Mammary epithelial cell (primary cell): ENCODE measurements at regions not wholly inside any gene's neighbourhood (a gene's known extent, or its start where the extent isn't known, plus 50 kb on each side); places are given as distances from the start of the nearest gene placed in this dataset.

Experiments
- CTCF ChIP-seq, 2 donors: IDR thresholded peaks in 1 of 2; conservative IDR thresholded peaks in 1 of 2; 2 replicates each; pipeline ENCODE4 v1.5.1; 2011 to 2012; ENCODE audit warnings: inconsistent platforms in 2 of 2, low read length in 2 of 2, mild to moderate bottlenecking in 2 of 2, control low read depth in 1 of 2, low read depth in 1 of 2; ENCODE audit not compliant: insufficient read depth in 1 of 2; ENCODE audit errors: extremely low read depth in 1 of 2
- EZH2 ChIP-seq: IDR thresholded peaks from 2 replicates; pipeline ENCODE4 v1.6.1; 2012; ENCODE audit warnings: low read length, inconsistent platforms, borderline replicate concordance

- TF ChIP-seq CTCF (conservative IDR thresholded peaks at IDR 0.05 in 1 of 2, IDR thresholded peaks at IDR 0.05 in 1 of 2; ENCODE audit: extremely low read depth in 1 of 2, insufficient read depth in 1 of 2, low read depth in 1 of 2, low read length in 2 of 2) (no peak), EZH2 (no peak)
Measured at GRCh38 chr3:25846282-25846681, 56.4 kb downstream of the OXSM start.
